Loucy (cell line): ENCODE measurements at regions not wholly inside any gene's neighbourhood (a gene's known extent, or its start where the extent isn't known, plus 50 kb on each side); places are given as distances from the start of the nearest gene placed in this dataset.

Experiments
- CTCF ChIP-seq: fragments of 200-600 bp; sonication (generic); conservative IDR thresholded peaks from 2 replicates; pipeline ENCODE4 v1.5.1; 2014; ENCODE audit warnings: mild to moderate bottlenecking, antibody characterized with exemption, low read length
- EZH2phosphoT487 ChIP-seq: fragments of 200-600 bp; IDR thresholded peaks from 2 replicates; pipeline ENCODE4 v1.6.1; 2018; ENCODE audit warnings: antibody characterized with exemption, mild to moderate bottlenecking, moderate library complexity, borderline replicate concordance

- no peak for TF ChIP-seq CTCF
- TF ChIP-seq EZH2phosphoT487 = no peak
These were observed 116.2 kb downstream of the SMIM20 start for GRCh38 chr4:26030260-26030667.
